NCI-H345 (cell line): ENCODE measurements at regions not wholly inside any gene's neighbourhood (a gene's known extent, or its start where the extent isn't known, plus 50 kb on each side); places are given as distances from the start of the nearest gene placed in this dataset.
A peak's percentile ranks its signal among the peaks of the same experiment; 100 is the strongest.
"Not testable (repeated sequence)": the region's sequence is repeated elsewhere in the genome, so short reads cannot be mapped to it uniquely, and the experiment has no call there.

ENCODE experiments used
- DNase-seq: peaks from one replicate; lab custom pipeline; 2025; lab: John Stamatoyannopoulos, UW

DNA sequence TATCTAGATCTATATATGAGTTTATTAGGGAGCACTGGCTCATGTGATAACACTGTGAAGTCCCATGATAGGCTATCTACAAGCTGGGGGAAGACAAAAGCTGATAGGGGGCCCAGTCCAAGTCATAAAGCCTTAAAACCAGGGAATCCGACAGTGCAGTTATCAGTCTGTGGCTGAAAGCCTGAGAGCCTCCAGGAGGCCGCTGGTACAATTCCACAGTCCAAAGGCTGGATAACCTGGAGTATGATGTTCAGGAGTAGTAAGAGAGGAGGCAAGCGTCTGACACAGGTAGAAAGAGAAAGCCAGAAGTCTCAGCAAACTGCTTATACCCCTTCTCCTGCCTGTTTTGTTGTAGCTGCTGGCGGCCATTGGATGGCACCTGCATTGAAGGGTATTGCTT lies 177.6 kb upstream of the SPRY1 start:
- no peak for DNase-seq

DNA sequence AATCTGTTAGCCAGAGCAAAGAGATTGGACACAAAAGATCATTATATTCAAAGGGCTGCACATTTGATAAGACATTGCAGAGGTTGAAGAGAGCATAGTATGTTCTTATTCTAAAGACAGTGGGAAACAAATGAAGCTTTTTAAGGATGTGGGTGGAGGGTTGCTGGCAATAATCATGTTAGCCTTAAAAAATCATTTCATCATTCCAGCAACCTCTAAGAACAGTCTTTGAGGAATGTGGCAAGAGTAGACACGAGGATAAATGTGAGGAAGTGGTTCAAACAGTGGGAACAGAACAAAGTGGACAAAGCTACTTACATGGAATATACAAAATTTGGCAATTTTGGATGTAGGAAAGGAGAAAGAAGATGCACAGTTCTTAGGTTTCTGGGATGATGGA lies 167.3 kb upstream of the SPRY1 start:
- DNase-seq: no peak

DNA sequence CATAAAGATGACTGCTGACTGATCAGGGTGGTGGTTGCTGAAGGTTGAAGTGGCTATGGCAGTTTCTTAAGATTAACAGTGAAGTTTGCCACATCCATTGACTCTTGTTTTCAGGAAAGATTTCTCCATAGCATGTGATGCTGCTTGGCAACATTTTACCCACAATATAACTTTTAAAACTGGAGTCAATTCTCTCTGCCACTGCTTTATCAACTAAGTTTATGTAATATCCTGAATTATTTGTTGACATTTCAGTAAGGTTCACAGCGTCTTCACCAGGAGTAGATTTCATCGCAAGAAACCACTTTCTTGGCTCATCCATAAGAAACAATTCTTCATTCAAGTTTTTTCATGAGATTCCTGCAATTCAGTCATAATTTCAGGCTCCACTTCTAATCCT lies 166.5 kb upstream of the SPRY1 start:
- no peak for DNase-seq

DNA sequence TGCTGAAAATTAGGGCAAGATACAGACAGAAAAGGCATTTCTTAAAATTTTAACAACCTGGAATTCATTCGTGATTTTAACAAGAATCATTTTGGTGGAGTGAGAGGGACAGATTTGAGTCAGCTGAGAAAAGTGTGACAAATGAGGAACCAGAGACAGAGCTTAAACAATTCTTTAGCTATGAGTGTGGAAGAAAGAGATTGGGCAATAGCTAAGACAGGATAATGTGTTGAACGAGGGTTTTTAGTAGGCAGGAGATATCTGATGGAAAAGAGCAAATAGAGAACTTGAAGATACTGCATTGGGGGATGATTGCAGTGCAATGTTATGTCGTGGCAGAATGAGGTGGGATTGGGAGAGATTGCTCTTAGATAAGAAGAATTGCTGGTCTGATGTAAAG lies 164.2 kb upstream of the SPRY1 start:
- no peak for DNase-seq

DNA sequence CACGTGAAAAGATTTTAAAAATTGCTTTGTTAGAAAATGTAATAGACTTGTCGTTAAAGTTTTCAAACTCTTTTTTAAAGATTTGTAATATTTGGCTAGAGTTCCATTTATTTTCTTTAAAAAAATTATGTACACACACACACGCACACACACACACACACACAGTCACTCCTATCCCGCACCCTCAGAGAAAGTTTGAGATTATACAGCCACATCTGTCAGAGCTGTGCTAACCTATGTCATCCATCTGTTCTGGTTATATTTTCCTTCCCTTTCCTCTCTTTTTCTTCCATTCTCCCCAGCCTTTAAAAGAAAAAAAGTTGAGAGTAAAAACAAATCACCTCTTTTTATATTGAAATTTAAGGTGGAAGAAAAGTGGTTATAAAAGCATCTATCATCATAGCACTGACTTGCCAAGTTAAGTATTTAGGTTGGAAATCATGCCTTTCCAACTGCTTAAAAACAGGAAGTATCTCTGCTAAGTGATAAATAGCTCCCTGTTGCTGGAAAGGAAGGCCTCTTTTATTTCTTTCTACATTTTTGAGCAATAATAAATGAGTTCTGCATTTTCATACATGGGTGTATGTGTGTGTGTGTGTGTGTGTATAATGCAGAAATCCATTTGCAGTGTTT lies 163.3 kb upstream of the SPRY1 start:
- no peak for DNase-seq

DNA sequence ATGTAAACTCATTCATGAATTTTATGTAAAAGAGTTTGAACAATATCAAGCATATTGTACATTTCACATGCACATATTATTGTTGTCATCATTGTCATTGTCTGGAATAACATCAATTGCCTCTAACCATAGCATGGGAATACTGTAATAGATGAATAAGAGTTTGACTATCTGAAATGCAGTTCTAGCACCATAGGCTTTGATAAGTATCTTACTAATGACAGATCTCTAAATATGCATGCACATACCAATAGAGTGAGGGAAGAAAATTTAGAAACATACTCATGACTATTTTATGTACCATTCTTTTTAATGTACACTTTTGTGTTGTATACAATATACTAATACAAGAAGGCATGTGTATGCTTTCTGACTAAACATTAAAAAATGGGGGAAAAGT lies 161.6 kb upstream of the SPRY1 start:
- no peak for DNase-seq

DNA sequence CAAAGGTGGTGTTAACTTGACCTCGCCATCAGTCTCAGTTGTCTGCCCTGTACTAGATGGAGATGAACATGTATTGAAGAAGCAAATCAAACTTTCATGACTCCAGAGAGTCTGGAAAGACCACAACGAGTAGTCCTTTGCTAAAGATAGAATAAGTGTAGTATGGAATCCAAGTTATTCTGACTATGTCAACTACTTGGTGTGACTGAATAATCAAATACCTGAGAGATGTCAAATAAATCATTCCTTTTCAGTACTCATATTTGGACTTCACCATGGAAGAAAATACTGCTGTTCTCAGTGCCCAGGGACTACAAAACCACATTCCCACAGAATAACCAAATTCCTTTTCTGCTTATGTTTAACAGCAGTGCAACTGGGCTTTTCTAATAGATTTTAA lies 161.2 kb upstream of the SPRY1 start:
- DNase-seq: no peak

DNA sequence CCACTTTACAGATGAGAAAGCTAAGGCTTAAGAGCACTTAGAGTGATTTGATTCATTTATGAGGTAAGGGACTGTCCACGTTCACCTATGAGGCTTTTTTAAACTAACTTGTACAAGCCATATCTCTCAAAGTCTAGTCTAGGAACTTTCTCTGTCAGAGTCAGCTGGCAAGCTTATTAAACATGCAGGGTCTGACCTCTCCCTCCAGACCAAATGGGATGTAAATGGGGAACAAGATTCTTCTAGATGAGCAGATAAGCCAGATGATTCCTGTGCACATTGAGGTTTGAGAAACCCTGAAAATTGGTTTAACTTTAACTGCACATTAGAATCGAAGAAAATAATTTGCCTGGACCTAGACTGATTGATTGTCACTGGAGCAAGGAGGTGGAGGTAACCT lies 160.0 kb upstream of the SPRY1 start:
- DNase-seq: no peak

DNA sequence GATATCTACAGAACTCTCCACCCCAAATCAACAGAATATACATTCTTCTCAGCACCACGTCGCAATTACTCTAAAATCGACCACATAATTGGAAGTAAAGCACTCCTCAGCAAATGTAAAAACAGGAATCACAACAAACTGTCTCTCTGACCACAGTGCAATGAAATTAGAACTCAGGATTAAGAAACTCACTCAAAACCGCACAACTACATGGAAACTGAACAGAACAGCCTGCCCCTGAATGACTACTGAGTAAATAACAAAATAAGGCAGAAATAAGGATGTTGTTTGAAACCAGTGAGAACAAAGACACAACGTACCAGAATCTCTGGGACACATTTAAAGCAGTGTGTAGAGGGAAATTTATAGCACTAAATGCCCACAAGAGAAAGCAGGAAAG lies 156.3 kb upstream of the SPRY1 start:
- DNase-seq: not testable (repeated sequence)

DNA sequence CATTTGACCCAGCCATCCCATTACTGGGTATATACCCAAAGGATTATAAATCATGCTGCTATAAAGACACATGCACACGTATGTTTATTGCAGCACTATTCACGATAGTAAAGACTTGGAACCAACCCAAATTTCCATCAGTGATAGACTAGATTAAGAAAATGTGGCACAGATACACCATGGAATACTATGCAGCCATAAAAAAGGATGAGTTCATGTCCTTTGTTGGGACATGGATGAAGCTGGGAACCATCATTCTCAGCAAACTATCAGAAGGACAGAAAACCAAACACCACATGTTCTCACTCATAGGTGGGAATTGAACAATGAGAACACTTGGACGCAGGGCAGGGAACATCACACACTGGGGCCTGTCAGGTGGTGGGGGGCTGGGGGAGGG lies 153.4 kb upstream of the SPRY1 start:
- DNase-seq: not testable (repeated sequence)

DNA sequence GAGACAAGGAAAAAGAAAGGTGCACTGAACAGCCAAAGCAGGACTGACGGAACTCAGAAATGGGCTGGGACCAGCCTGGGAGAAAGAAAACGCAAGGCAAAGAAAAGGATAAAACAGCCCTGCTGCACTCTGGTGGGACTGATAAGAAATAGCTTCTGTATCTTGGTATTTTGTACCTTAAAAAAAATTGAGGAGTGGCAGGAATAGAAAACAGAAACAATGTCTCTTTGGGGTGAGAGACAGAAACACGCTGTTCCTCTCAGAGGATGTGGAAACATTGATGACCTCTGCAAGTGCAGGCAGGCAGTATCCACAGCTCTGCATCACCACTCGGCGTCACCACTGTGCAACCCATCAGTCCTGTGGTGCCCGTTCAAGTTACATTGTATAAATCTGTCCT lies 152.5 kb upstream of the SPRY1 start:
- no peak for DNase-seq

DNA sequence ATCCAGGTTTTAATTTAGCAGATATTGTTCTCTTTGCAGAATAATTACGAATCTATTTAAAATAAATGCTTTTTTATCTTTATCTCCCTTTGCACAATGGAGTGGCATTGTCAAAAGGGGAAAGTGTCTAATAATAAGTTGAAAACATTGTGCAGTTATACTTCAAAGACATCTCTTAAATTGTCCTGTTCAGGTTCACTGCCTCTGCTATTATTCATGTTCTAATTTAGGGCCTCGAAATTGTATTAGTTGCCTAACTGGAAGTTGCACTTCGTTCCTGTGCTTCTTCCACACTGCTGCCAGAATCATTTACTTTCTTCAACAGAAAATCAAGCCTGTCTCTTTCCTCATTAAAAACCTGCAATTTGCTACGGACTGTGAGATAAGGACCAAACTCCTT lies 150.5 kb upstream of the SPRY1 start:
- DNase-seq: no peak

DNA sequence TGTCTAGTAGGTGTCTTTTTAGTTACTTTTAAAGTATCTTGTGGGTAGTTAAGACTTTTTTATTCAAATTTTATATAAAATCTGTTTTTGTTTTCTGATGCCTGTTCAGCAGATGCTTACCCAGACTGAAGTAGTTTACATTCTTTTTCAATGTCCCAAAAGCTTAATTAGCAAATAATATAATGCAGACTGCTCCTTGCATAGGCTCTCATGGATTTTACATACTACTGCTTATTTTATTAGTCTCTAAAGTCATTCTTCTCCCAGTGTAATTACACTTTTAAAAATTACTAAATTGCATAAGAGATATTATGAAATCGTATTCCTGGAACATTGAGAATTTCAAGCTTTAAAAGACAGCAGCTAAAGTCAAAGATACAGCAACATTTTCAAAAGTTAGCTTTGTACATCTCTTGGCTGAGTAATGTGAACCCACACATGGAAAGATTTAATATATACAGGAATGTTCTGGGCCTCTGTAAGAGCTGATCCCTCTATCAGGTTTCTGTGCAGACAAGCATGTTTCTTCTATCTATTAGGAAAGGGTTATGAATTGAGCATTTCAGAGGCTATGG lies 148.4 kb upstream of the SPRY1 start:
- no peak for DNase-seq

DNA sequence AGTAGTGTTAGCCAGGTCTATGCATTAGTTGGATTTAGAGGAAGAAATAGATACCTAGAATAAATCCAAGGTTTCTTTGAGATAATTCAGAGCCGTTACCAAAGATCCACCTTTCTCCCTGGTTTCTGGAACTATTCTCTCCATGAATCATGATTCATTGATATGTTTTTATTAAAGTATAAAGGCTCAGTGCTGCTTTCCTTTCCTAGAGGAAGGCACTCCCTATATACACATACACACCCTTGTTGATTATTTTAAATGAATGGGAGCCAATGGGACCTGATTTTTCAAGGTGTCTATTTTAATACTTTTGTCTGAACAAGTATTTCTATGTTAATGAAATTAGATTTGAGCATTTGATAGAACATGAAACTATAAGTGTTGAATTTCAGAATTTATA lies 146.8 kb upstream of the SPRY1 start:
- DNase-seq: no peak

DNA sequence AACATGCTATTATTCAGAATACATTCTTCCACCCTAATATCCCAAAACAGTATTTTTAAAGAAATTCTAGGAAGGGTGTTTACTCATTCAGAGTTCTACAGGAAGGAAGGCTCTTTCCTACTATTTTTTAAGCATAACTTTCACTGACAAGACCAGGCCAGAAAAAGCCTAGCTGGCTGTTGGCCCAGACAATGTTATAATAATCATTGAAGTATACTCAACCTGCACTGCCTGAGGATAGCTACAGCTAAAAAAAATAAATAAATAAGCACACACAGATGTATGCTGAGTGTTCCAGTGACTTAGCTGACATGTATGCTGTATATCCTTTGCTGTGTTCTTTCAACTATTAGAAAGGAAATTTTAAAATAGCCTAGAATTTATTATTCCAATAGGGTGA lies 145.8 kb upstream of the SPRY1 start:
- peak; percentile 40 for DNase-seq

DNA sequence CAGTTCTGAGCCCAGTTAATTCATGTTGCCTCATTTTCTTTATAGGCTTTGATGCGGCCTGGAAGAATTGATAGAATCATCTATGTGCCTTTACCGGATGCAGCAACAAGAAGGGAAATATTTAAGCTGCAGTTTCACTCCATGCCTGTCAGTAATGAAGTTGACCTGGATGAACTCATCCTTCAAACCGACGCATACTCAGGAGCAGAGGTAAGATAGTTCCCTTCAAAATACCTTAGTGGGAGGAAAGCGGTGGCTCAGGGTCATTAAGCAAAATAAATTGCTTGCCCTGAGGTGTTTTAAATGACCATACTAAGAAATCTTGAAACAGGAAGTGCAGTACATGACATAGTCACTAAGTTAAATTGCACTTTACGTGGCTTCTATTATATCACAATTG lies 140.6 kb upstream of the SPRY1 start:
- DNase-seq: no peak

DNA sequence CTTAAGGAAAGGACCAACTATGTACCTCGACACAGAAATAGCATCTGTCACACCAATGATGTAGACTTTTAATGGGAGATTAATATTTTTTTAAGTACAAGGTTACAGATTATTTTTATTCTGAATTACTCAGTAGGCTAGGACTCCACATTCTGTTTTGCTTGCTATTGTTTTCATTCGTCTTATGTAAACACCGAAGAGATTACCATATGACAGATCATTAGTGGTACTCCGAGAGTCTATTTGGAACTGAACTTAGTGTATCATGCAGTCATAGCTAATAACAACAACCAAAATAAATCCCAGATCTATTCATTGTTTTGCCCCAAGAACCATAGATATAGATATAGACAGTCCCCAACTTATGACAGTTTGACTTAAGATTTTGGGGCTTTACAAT lies 139.7 kb upstream of the SPRY1 start:
- DNase-seq: no peak

DNA sequence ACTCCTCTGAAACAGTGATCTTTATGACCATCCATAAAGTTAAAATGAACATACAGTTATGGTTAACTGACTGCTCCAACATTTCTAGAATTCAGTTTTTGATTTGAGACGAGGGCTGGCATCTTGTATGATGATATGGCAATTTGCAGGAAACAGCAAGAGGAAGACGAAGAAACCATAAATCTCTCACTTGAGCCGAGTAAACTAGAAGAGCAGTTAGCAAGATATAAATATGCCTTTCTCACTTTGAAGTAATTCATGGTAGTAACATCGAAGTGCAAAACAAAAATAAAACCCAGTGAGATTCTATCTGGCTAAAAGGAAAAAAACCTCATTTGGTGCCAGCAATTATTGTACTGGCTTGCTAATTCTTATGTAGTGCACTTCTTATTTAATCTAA lies 139.0 kb upstream of the SPRY1 start:
- no peak for DNase-seq

DNA sequence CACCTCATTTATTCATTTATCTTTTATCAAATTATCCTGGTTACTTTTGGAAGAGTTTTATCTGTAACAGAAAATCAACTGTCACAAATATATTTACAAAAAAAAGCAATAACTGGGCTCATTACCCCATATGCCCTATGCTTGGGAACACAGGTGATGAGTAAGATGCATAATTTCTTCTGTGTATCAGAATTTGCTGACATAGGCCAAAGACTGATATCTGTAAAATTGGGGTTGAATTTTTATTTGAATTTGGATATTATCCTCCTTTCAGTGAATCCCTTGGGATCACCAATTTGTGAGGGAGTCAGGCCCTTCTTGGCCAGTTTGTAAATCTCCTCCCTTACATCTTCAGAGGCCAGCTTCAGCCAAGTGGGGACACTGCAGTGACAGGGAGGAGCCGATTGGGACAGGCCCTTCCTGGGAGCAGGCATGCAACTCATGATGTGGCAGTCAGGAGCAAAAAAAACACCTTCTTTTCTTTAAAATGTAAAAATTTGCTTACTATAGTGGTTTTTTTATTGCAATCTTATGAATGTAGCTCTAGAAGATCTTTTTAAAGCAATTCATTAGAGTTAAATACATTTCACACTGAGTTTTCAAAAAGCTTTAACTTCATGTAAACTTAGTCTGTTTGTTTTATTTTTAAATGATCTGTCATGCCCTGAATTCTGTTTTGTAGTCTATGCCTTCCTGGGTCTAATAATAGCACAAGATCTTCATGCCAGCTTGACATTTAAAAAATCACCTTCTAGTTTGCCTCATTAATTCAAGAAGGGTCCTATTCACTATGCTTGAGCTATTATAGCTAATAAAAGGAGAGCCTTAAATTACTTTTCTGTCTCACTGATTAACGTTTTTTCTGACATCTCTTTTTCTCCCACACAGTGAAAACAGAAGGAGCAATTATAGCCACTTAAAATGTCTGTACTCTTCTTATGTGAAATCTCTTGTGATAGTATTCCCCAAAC lies 136.6 kb upstream of the SPRY1 start:
- peak; percentile 5 for DNase-seq

DNA sequence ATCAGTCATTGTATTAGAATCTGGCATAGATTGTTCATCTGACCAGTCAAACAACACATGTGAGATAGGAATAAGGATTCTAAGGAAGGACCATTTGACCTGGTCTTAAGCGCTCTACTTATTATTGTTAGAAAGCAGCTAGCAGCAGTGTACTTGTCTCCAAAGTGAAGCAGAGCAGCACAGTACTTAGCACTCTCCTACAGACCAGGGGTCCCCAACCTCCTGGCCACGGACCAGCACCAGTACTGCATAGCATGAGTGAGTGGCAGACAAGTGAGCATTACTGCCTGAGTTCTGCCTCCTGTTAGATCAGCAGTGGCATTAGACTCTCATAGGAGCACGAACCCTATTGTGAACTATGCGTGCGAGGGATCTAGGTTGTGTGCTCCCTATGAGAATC lies 135.9 kb upstream of the SPRY1 start:
- no peak for DNase-seq

DNA sequence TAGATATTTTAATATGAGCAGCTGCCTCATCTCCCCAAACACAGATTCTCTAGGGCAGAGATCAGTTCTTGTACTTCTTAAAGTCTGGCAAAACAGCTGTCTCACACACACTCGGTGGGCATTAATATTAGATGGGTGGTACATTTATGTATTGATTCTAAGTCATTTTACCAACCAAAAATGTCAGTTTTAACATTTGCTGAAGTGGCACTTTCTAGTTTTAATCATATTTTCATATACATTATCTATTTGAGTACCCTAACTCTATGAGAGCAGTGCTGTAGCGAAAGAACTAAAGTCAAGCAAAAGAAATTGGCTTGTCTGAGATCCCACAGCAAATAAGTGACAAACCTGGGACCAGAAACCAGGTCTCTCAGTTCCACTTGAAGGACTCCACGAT lies 134.5 kb upstream of the SPRY1 start:
- DNase-seq: no peak

DNA sequence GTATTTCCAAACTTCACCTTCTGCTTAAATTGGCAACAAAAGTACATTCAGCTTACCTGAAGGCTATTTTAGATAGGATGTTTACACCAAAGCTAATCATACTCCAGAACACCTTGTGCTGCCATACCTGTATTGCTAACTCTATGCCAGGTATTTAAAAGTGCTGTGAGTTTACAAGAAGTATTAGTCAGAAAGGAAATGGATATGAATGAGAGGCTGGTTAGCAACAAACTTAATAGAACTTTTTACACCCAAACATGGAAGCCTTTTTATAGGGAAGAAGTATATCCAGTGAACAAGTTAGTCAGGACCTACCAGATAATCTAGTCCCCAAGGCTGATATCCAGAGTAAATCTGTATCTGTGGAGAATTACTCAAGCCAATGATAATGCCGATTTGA lies 131.2 kb upstream of the SPRY1 start:
- DNase-seq: no peak

DNA sequence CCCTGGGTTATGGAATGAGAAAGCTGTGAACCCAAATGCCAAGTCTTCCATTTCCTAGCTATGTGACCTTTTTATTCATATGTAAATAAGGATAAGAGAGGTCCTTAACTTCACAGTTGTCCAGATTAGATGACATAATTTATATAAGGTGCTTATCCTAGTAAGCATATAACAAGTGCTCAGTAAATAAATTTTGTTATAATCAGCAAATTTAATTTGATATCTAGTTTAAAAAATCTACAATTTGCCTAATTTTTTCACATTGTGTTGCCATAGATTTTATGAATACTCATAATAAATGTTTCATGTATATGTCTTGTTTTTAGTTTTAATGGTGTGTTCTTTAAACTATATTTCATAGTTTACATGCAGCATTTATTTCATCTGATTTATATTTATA lies 130.4 kb upstream of the SPRY1 start:
- DNase-seq: no peak
